ENCODE measurements at regions not wholly inside any gene's neighbourhood (a gene's known extent, or its start where the extent isn't known, plus 50 kb on each side); places are given as distances from the start of the nearest gene placed in this dataset.
"Not testable (repeated sequence)": the region's sequence is repeated elsewhere in the genome, so short reads cannot be mapped to it uniquely, and the experiment has no call there.

DNA sequence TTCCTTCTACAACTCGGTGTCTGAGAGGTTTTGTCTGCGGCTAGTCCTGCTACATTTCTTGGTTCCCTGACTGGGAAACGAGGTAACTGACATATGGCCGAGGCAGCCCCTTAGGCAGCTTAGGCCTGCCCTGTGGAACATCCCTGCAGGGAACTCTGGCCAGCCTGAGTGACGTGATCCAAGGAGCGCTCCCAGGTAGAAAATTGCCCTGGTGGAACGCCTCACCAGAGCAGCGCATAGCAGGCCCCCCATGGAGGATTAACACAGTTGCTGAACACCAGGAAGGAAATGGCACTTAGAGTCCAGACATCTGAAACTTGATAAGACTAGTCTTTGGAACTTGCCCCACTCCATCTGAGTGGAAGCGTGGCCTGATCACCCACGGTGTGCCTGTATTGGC, 837.4 kb upstream of the NDST4 start:
- no peaks in the 10 kb centered on the region for H3K4me1 ChIP-seq
- no peak for TF ChIP-seq POLR2A (IDR thresholded peaks at IDR 0.05)
- intact Hi-C loops (cut with DNase I; ENCODE audit: low total_unique reads): no loop called here

DNA sequence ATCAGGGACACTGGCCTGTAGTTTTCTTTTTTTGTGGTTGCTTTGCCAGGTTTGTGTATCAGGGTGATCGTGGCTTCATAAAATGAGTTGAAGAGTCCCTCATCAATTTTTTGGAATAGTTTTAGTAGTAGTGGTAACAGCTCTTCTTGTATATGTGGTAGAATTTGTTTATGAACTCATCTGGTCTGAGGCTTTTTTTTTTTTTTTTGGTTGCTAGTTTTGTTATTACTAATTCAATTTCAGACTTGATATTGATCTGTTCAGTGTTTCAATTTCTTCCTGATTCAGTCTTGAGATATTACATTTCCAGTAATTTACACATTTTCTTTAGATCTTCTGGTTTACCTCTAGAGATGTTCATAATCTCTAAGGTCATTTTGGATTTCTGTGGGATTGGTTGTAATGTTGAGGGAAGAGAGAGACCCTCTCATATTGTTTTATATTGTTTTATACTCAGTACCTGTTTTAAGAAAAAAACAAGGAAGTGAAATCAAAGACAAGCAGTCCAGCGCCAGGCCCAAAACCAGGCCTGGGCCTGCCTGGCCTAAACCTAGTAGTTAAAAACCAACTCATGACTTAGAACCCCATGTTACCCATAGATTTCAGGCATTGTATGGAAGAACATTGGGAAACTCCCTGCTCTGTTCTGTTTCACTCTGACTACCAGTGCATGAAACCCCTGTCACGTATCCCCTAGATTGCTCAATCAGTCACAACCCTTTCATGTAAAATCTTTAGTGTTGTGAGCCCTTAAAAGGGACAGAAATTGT, 836.7 kb upstream of the NDST4 start:
- H3K27me3 ChIP-seq; H3K4me1 ChIP-seq; H3K36me3 ChIP-seq; DNase-seq; H3K4me3 ChIP-seq; intact Hi-C loops (cut with DNase I; ENCODE audit: low total_unique reads); H3K9me3 ChIP-seq; H3K27ac ChIP-seq: not testable (repeated sequence)

More for the DNA sequence above, 837.4 kb upstream of the NDST4 start:
- Histone ChIP-seq H3K27me3 (no peaks in the 10 kb centered on the region), H3K36me3 (no peaks in the 10 kb centered on the region), H3K9me3 (no peaks in the 10 kb centered on the region), H3K4me3 (no peak overlapping the region), H3K27ac (no peak overlapping the region)
- DNase-seq: no peak

DNA sequence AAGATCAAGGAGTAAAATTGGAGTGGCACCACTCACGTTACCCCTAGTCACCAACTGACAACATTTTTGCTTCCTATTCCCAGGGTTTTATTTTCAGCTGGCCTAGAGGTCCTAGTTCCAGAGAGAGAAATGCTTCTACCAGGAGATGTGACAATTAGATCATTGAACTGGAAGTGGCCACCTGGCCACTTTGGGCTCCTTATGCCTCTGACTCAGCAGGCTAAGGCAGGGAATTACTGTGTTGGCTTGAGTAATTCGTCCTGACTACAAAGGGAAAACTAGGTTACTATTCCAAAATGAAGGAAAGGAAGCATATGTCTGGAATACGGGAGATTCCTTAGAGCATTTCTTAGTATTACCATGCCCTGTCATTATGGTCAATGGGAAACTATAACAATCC, 831.6 kb upstream of the NDST4 start:
- intact Hi-C loops (cut with DNase I; ENCODE audit: low total_unique reads): no loop called here
- H3K4me1 ChIP-seq: no peaks in the 10 kb centered on the region
- TF ChIP-seq, protein P1, sequence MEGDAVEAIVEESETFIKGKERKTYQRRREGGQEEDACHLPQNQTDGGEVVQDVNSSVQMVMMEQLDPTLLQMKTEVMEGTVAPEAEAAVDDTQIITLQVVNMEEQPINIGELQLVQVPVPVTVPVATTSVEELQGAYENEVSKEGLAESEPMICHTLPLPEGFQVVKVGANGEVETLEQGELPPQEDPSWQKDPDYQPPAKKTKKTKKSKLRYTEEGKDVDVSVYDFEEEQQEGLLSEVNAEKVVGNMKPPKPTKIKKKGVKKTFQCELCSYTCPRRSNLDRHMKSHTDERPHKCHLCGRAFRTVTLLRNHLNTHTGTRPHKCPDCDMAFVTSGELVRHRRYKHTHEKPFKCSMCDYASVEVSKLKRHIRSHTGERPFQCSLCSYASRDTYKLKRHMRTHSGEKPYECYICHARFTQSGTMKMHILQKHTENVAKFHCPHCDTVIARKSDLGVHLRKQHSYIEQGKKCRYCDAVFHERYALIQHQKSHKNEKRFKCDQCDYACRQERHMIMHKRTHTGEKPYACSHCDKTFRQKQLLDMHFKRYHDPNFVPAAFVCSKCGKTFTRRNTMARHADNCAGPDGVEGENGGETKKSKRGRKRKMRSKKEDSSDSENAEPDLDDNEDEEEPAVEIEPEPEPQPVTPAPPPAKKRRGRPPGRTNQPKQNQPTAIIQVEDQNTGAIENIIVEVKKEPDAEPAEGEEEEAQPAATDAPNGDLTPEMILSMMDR (IDR thresholded peaks at IDR 0.05): no peak
- TF ChIP-seq POLR2A (IDR thresholded peaks at IDR 0.05): no peak

DNA sequence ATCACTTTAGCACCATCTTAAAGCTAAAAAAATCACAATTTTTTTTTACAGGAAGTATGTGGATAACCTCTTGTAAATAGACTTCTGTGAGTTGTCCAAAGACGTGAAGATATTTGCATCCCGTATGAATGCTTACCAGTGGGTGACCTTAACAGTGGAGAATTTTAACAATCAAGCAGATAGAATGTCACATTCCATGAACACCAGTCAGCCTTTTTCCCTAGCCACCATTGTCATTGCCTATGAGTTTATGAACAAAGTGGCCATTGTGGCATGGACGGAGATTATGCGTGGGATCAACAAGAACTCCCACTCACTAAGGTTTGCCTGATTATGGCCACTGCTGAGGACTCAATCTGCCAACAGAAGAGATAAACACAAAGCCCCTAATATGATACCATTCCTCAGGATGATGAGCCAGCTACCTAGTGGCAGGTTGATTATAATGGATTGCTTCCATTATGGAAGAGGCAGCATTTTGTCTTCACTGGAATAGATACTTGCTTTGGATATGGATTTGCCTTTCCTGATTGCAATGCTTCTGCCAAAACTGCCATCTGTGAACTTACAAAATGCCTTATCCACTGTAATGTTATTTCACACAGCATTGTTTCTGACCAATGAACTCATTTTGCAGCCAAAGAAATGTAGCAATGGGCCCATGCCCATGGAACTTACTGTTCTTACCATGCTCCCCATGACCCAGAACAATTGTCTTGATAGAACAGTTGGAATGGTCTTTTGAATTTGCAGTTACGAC, 830.9 kb upstream of the NDST4 start:
- Histone ChIP-seq H3K9me3 (no peaks in the 10 kb centered on the region), H3K4me1 (no peaks in the 10 kb centered on the region), H3K4me3 (no peak overlapping the region), H3K27ac (no peak overlapping the region), H3K36me3 (no peaks in the 10 kb centered on the region), H3K27me3 (no peaks in the 10 kb centered on the region)
- TF ChIP-seq, protein P1 (IDR thresholded peaks at IDR 0.05): no peak
- no peak for TF ChIP-seq POLR2A (IDR thresholded peaks at IDR 0.05)
- intact Hi-C loops (cut with DNase I; ENCODE audit: low total_unique reads): no loop called here
- no peak for DNase-seq

More for the DNA sequence above, 831.6 kb upstream of the NDST4 start:
- no peaks in the 10 kb centered on the region for H3K36me3 ChIP-seq
- H3K4me3 ChIP-seq: no peak overlapping the region
- H3K27me3 ChIP-seq: no peaks in the 10 kb centered on the region
- no peak overlapping the region for H3K27ac ChIP-seq
- no peaks in the 10 kb centered on the region for H3K9me3 ChIP-seq
- no peak for DNase-seq

DNA sequence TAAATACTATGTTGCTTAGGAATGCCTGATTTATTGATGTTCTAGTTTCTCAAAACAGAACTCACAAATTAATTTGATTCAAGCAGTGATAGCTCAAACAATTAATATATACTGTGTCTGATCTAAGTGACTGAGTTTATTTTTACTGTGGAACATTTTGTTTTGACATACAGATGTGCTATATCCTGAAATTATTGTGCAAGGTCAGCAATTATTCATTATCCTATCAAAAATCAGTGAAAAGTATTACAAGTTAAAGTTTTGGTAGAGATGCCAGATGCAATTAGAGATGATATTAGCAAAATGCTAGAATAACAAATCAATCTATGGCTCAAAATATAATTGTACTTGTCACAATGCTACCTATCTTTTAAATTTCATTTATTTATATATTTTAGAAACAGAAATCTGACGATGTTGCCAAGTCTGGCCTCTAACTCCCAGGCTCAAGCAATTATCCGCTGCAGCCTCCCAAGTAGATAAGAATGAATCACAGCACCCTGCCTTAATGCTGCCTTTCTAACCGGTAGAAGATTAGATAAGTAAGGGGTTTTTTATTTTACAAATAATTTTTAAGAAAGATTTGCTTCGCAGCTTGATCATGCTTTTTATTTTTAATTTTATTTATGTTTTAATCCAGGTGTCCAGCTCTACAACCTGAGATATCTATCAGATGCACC, 825.5 kb upstream of the NDST4 start:
- Histone ChIP-seq H3K36me3 (no peaks in the 10 kb centered on the region), H3K4me3 (no peak overlapping the region), H3K27me3 (no peaks in the 10 kb centered on the region), H3K4me1 (no peaks in the 10 kb centered on the region), H3K27ac (no peak overlapping the region), H3K9me3 (no peaks in the 10 kb centered on the region)
- TF ChIP-seq, protein P1 (IDR thresholded peaks at IDR 0.05): no peak
- TF ChIP-seq POLR2A (IDR thresholded peaks at IDR 0.05): no peak
- no peak for DNase-seq
- intact Hi-C loops (cut with DNase I; ENCODE audit: low total_unique reads): no loop called here

DNA sequence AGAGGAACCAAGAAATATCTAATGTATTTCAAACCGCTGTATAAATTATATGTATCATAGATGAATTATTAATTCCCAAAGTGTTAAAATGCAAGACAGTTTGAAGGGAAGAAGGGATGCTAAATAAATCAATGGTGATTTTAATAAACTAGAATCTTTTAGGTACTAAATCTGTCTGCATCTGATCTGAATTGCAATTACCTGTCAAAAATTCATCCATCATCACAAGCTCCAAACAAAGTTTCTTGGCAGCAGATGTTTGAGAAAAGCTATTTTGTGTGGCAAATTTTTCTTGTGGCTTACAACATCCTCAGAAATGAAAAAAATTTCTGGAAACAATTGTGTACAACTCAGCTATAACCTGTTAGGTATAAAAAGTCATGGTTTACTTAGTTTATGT, 816.0 kb upstream of the NDST4 start:
- intact Hi-C loops (cut with DNase I; ENCODE audit: low total_unique reads): no loop called here
- H3K27me3 ChIP-seq: no peaks in the 10 kb centered on the region
- no peaks in the 10 kb centered on the region for H3K9me3 ChIP-seq
- no peak overlapping the region for H3K4me3 ChIP-seq
- no peak for DNase-seq
- no peaks in the 10 kb centered on the region for H3K4me1 ChIP-seq
- no peak overlapping the region for H3K27ac ChIP-seq
- no peak for TF ChIP-seq POLR2A (IDR thresholded peaks at IDR 0.05)
- TF ChIP-seq, protein P1 (IDR thresholded peaks at IDR 0.05): no peak
- H3K36me3 ChIP-seq: no peaks in the 10 kb centered on the region
